Sigmoid colon (tissue), 4 donors: ENCODE measurements at regions not wholly inside any gene's neighbourhood (a gene's known extent, or its start where the extent isn't known, plus 50 kb on each side); places are given as distances from the start of the nearest gene placed in this dataset.

Experiments
- EP300 ChIP-seq, 4 donors: sonication (generic); formaldehyde crosslinking; IDR thresholded peaks; one replicate each; pipeline ENCODE4 v1.6.1; 2017; ENCODE audit warnings: antibody characterized with exemption in 4 of 4
- POLR2A ChIP-seq, 2 donors: fragments of 450-650 bp; IDR thresholded peaks; one replicate each; pipeline ENCODE4 v1.6.1; 2016; ENCODE audit warnings: antibody characterized with exemption in 2 of 2, mild to moderate bottlenecking in 2 of 2, moderate library complexity in 2 of 2
- POLR2AphosphoS5 ChIP-seq, 4 donors: sonication (generic); formaldehyde crosslinking; IDR thresholded peaks; one replicate each; pipeline ENCODE4 v1.6.1; 2017; ENCODE audit warnings: antibody characterized with exemption in 4 of 4
- TF ChIP-seq, protein P1 (sequence below), 4 experiments: fragments of 450-650 bp in 3 of 4; fragments of 200-600 bp in 1 of 4; IDR thresholded peaks; one replicate each; pipeline ENCODE4 v1.5.1; 2016 to 2019; ENCODE audit warnings: antibody characterized with exemption in 4 of 4, mild to moderate bottlenecking in 3 of 4, moderate library complexity in 2 of 4

DNA sequence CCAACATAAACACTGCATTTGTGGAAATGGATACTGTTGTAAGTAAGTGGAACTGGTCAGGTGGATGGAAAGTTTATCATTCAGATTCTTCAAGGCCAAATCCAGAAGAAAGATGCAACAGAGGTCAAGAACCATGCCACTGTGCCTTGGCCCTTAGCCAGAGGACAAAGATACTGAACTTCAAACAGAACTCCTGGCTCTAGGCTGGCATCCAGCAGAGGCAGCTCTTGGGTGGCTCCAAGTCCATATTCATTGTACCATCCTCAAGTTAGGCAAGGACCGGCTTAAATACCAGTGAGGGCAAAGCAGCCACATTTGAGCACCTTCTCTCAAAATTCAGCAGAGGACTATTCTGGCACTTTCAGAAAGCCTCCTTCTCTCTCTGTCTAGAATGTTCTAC, 53.2 kb downstream of the DNAAF9 start:
- TF ChIP-seq, protein P1, sequence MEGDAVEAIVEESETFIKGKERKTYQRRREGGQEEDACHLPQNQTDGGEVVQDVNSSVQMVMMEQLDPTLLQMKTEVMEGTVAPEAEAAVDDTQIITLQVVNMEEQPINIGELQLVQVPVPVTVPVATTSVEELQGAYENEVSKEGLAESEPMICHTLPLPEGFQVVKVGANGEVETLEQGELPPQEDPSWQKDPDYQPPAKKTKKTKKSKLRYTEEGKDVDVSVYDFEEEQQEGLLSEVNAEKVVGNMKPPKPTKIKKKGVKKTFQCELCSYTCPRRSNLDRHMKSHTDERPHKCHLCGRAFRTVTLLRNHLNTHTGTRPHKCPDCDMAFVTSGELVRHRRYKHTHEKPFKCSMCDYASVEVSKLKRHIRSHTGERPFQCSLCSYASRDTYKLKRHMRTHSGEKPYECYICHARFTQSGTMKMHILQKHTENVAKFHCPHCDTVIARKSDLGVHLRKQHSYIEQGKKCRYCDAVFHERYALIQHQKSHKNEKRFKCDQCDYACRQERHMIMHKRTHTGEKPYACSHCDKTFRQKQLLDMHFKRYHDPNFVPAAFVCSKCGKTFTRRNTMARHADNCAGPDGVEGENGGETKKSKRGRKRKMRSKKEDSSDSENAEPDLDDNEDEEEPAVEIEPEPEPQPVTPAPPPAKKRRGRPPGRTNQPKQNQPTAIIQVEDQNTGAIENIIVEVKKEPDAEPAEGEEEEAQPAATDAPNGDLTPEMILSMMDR (IDR thresholded peaks at IDR 0.05): no peak
- no peak for TF ChIP-seq POLR2AphosphoS5 (IDR thresholded peaks at IDR 0.05)
- no peak for TF ChIP-seq POLR2A (IDR thresholded peaks at IDR 0.05)
- no peak for TF ChIP-seq EP300 (IDR thresholded peaks at IDR 0.05)
